Retina (tissue), 1 donor: ENCODE measurements at regions not wholly inside any gene's neighbourhood (a gene's known extent, or its start where the extent isn't known, plus 50 kb on each side); places are given as distances from the start of the nearest gene placed in this dataset.

Source experiments
- DNase-seq: peaks from one replicate; pipeline ENCODE4 v3.0.0-alpha.2; 2016

GRCh38 chr11:35868491-35868890 lies 75.4 kb upstream of the LDLRAD3 start:
- no peak for DNase-seq

DNA sequence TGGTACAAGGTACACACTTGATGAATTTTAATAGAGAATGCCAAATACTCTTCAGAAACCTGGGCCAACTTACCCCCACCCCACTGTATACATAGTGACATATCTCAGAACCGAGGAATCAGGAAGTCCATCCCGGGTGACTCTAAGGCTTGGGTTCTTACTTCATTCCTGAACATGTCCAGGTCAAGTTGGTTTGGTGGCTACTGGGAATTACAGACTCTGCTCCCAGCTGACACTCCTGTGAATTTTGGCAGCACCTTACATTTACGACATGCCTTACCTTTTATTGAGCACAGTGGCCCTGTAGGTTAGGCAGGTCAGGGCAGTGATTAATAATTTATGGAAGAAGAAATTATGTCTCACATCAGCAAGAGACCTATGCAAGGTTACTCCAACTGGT lies 70.1 kb upstream of the LDLRAD3 start:
- no peak for DNase-seq

- DNase-seq = no peak
Measured at GRCh38 chr11:35874751-35875450, 69.0 kb upstream of the LDLRAD3 start.

DNA sequence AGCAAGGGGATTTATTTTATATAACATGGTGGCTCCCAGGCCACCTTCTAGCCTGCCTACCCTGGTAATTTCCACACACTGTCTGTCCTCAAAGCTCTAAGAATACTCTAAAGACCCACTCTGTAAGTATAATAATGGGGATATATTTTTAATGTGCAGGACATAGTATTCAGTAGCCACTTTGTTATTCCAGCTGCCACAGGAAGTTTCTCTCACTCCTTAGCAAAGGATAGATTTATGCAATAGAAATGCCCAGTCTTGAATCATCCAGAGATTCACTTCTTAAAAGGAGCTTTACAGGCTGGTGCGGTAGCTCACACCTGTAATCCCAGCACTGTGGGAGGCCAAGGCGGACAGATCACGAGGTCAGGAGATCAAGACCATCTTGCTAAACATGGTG lies 68.4 kb upstream of the LDLRAD3 start:
- DNase-seq = no peak

DNA sequence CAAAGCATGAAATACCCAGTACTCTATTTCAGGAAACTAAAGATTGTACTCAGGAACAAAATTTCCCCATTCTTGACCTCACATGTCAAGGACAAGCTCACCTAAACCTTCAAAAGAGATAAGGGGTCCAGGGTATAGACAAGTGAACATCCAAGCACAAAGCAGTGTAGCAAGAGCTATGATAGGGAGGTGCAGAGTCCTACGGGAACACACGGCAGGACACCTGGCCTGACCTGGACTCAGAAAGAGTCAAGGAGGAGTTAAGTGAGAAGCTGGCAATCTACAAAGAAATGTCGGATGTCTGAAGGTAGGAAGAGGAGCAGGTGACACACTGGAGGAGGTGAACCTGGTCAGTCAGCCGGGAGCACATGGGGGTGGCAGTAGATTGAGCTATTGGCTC lies 67.1 kb upstream of the LDLRAD3 start:
- DNase-seq = no peak

DNA sequence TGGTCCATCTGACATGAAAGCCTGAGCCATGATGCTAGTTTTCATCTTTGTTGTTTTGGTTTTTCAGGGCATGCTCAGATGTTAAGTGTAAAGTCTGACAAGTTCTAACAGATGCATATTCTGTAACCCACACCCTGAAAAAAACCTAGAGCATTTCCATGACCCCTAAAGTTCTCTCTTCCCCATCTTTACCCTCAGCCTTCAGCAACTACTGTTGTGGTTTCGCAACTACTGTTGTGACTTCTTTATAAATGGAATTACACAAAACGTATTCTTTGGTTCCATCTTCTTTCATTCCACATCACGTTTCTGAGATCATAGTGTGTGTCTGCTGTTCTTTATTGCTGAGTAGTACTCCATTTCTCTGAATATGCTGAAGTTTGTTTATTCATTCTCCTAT lies 65.1 kb upstream of the LDLRAD3 start:
- no peak for DNase-seq

DNA sequence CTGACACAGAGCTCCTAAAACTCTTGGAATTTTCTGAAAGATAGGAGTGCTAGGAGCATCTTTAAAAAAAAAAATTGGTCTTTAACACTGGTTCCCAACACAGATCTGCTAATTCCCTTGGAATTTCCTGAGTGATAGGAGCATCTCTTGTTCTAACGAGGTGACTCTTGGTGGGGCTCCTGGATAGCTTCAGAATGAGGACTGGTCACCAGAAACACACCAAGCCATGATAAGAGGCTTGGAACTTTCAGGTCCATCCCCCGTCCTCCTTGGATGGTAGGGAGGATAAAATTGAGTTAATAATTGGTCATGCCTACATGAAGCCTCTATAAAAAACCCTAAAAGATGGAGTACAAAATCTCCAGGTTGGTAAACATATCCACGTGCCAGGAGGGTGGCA lies 64.5 kb upstream of the LDLRAD3 start:
- DNase-seq = no peak

DNA sequence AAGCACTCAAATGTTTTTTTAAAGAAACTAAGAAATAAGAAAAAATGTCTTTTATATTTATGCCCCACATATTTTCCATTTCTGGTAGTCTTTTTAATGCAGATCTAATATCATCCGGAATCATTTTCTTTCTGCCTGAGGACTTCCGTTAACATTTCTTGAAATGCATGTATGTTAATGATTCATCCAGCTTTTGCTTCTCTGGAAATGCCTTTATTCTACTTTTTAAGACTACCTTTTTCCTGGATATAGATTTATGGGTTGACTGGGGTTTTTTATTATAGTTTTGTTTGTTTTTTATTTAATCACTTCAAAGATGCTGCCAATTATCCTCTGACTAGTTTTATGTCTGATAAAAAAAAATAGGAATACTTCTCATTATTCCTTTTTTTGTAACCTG lies 57.1 kb upstream of the LDLRAD3 start:
- no peak for DNase-seq

DNA sequence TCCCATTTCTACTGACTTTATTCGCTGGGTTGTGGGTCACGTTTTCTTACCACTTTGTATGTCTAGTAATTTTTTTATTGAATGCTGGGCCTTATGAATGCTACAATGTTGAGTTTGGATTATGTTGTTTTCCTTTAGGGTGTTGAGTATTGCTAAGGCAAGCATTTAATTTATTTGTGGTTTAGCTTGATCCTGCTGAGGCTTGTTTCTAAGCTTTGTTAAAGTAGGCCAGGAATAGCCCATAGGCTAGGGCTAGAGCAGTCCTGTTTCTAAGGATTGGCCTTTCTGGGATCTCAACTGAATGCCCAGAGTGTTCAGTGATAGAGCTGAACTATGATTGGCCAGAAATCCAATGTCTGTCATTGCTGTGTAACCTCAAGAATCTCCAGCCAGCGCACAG lies 56.1 kb upstream of the LDLRAD3 start:
- DNase-seq = no peak

GRCh38 chr11:35888961-35889360 lies 54.9 kb upstream of the LDLRAD3 start:
- peak; percentile 33 for DNase-seq

- DNase-seq = no peak
Measured at GRCh38 chr11:35891096-35891495, 52.8 kb upstream of the LDLRAD3 start.

DNA sequence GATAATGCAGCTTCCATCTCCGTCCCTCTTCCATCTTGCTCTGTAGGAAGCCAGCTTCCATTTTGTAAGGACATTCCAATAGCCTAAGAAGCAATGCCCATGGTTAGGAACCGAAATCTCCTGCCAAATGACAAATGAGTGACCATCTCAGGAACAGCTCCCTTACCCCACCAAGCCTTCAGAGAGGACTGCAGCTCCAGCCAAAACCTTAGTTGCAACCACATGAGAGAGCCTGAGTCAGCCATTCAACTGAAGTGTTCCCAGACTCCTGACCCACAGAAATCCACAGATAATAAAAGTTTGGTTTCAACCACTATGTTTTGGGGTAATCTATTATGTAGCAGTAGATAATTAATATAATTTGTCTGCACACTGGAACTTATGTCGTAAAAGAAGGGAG lies 51.7 kb upstream of the LDLRAD3 start:
- DNase-seq = no peak

DNA sequence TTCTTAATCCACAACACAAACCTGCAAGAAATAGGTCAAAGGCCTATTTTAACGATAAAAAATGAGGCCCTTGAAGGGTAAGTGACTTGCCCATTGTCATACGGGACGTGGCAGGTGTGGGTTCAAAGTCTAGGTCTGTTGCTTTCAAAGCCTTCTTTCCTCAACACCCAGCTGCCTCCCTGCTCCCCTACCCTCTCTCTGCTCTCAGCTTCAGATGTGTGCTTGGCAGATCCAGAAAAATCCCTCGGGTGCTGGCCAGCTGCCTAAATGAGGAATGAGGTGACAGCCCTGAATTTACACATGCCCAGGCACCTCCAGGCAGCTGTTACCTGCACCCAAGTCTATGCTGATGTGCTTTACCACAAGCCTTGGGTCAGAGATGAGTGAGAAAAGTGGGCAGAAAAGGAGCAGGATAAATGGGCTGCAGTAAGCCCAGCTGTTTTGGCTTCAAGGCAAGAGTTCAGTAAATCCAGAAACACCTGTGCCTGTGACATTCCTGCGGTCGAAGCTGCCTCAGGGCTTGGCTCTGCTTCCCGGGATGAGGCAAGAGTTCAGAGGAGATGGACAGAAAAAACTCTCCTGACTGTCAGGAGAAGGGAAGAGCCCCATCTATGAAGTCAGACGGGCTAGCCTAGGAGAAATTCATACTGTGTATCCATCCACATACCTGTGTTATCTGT lies 49.9 kb upstream of the LDLRAD3 start:
- no peak for DNase-seq
